Endodermal cell (in vitro differentiated cells): ENCODE measurements at regions not wholly inside any gene's neighbourhood (a gene's known extent, or its start where the extent isn't known, plus 50 kb on each side); places are given as distances from the start of the nearest gene placed in this dataset.

Experiments
- DNase-seq: peaks from one replicate; pipeline ENCODE4 v3.0.0-alpha.2; 2017
- H3K27ac ChIP-seq: 2 replicates; pipeline ENCODE4 v1.5.1; 2013; ENCODE audit warnings: mild to moderate bottlenecking, low read depth, low read length, moderate library complexity
- H3K27me3 ChIP-seq: 2 replicates; pipeline ENCODE4 v1.6.1; 2013; ENCODE audit warnings: mild to moderate bottlenecking, low read length, moderate library complexity; ENCODE audit not compliant: insufficient read depth, control insufficient read depth, poor library complexity, severe bottlenecking
- H3K36me3 ChIP-seq: 2 replicates; pipeline ENCODE4 v1.7.0; 2013; ENCODE audit warnings: mild to moderate bottlenecking, low read length, moderate library complexity; ENCODE audit not compliant: control insufficient read depth, insufficient read depth
- H3K4me1 ChIP-seq: one replicate; pipeline ENCODE4 v1.7.0; 2013; ENCODE audit warnings: low read length; ENCODE audit not compliant: control insufficient read depth, insufficient read depth
- H3K4me3 ChIP-seq: 2 replicates; pipeline ENCODE4 v1.5.1; 2013; ENCODE audit warnings: mild to moderate bottlenecking, low read length, moderate library complexity
- H3K9ac ChIP-seq: 2 replicates; pipeline ENCODE4 v1.6.1; 2013; ENCODE audit warnings: mild to moderate bottlenecking, low read length, moderate library complexity; ENCODE audit not compliant: poor library complexity, severe bottlenecking; ENCODE audit errors: extremely low read depth
- H3K9me3 ChIP-seq: 2 replicates; pipeline ENCODE4 v1.6.1; 2013; ENCODE audit warnings: mild to moderate bottlenecking, low read length, moderate library complexity; ENCODE audit not compliant: control insufficient read depth
- H3K27ac Mint-ChIP-seq: 2 replicates; pipeline ENCODE4 v1.8.0; 2020; ENCODE audit warnings: mixed read lengths
- H3K27me3 Mint-ChIP-seq: 2 replicates; pipeline ENCODE4 v1.8.0; 2021; ENCODE audit warnings: mild to moderate bottlenecking, mixed read lengths; ENCODE audit not compliant: insufficient read depth
- H3K36me3 Mint-ChIP-seq: 2 replicates; pipeline ENCODE4 v1.8.0; 2020; ENCODE audit warnings: low read depth, mixed read lengths
- H3K4me1 Mint-ChIP-seq: 2 replicates; pipeline ENCODE4 v1.8.0; 2020; ENCODE audit warnings: mixed read lengths
- H3K4me3 Mint-ChIP-seq: 2 replicates; pipeline ENCODE4 v1.8.0; 2020; ENCODE audit warnings: mild to moderate bottlenecking, moderate library complexity, mixed read lengths
- H3K9me3 Mint-ChIP-seq: 2 replicates; pipeline ENCODE4 v1.8.0; 2020; ENCODE audit warnings: mild to moderate bottlenecking, mixed read lengths
- CTCF ChIP-seq: fragments of 200-600 bp; sonication (generic); conservative IDR thresholded peaks from 2 replicates; pipeline ENCODE4 v1.5.0; 2021; ENCODE audit warnings: antibody characterized with exemption, mild to moderate bottlenecking
- WGBS, 2 experiments: methylation state at CpG; one replicate each; pipeline versions ENCODE4 v1.1.5 to v1.1.7; 2013; ENCODE audit warnings: missing lambda C conversion rate in 2 of 2, mixed read lengths in 1 of 2; ENCODE audit not compliant: insufficient coverage in 1 of 2, insufficient read length in 1 of 2; 5-methylcytosine and 5-hydroxymethylcytosine counted together

DNA sequence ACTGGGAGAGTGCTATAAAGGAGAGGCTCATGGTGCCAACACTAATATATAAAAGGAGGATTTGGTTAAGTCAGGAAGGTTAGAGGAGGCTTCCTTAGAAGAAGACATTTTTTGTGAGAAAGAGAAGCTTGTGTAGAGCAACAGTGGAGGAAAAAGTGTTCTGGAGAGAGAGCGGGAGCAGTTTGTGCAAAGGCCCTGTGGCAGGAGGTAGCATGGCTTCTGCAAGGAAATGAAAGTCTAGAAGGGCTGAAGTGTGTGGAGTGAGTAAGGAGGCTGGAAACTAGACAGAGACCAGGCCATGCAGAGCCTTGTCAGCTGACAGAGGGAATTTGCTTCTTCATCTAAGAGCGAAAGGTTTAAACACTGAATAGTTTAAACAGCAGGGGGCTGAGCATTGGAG lies 64.4 kb upstream of the ARAP3 start:
- H3K9ac ChIP-seq = no peak overlapping the region
- no peak overlapping the region for H3K27ac ChIP-seq
- no peak for TF ChIP-seq CTCF
- Mint-ChIP-seq H3K27me3 (peaks cover 22% of the 10 kb centered on the region), H3K4me1 (peaks cover 3% of the 10 kb centered on the region), H3K4me3 (no peak overlapping the region), H3K9me3 (no peaks in the 10 kb centered on the region), H3K36me3 (no peaks in the 10 kb centered on the region), H3K27ac (no peak overlapping the region)
- H3K27me3 ChIP-seq = peaks cover 30% of the 10 kb centered on the region
- no peak overlapping the region for H3K4me3 ChIP-seq
- no peaks in the 10 kb centered on the region for H3K9me3 ChIP-seq
- no peaks in the 10 kb centered on the region for H3K4me1 ChIP-seq
- H3K36me3 ChIP-seq = no peaks in the 10 kb centered on the region
- no peak for DNase-seq
- 96 to 100% methylated on average over 2 of the region's 2 CpGs for WGBS, 2 experiments

DNA sequence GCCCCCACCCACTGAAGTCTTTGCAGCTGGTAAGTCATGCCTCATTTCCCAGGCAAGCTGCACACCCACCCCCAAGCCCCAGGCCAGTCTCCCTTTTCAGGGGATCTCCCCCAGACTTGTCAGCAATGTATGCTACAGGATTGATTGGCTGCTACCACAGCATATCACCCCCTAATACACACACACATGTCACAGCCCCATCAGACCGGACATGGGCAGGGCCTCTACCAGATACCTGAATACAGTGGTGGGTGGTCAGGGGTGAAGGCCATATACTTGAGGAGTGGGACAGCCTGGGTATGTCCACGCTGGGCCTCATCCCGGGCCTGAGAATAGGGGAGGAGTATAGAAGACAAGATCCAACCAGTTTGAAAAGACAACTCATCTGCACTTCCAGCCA lies 63.4 kb upstream of the ARAP3 start:
- H3K9ac ChIP-seq = no peak overlapping the region
- H3K4me1 Mint-ChIP-seq = peaks cover 3% of the 10 kb centered on the region
- DNase-seq = no peak
- H3K4me3 ChIP-seq = no peak overlapping the region
- H3K4me1 ChIP-seq = no peaks in the 10 kb centered on the region
- no peak overlapping the region for H3K27ac Mint-ChIP-seq
- H3K9me3 Mint-ChIP-seq = no peaks in the 10 kb centered on the region
- H3K27ac ChIP-seq = no peak overlapping the region
- H3K4me3 Mint-ChIP-seq = no peak overlapping the region
- peaks cover 20% of the 10 kb centered on the region for H3K27me3 ChIP-seq
- no peaks in the 10 kb centered on the region for H3K36me3 ChIP-seq
- 85% methylated on average over 3 of the region's 3 CpGs; no CpG with 5 or more reads in 1 of the 2 experiments for WGBS, 2 experiments
- no peaks in the 10 kb centered on the region for H3K36me3 Mint-ChIP-seq
- H3K9me3 ChIP-seq = no peaks in the 10 kb centered on the region
- no peak for TF ChIP-seq CTCF
- peaks cover 19% of the 10 kb centered on the region for H3K27me3 Mint-ChIP-seq

- peaks cover 3% of the 10 kb centered on the region for H3K4me1 Mint-ChIP-seq
These were observed 61.8 kb upstream of the ARAP3 start for GRCh38 chr5:141743866-141744272.

More at GRCh38 chr5:141743866-141744272, 61.8 kb upstream of the ARAP3 start:
- DNase-seq = peak; percentile 63
- no peak overlapping the region for H3K4me3 Mint-ChIP-seq
- peaks cover 9% of the 10 kb centered on the region for H3K27me3 ChIP-seq
- no peaks in the 10 kb centered on the region for H3K9me3 ChIP-seq
- H3K36me3 Mint-ChIP-seq = no peaks in the 10 kb centered on the region
- no peaks in the 10 kb centered on the region for H3K9me3 Mint-ChIP-seq
- 29 to 60% methylated on average over 2 to 4 of the region's 4 CpGs for WGBS, 2 experiments
- no peak overlapping the region for H3K9ac ChIP-seq
- peaks cover 5% of the 10 kb centered on the region for H3K27me3 Mint-ChIP-seq
- H3K27ac Mint-ChIP-seq = no peak overlapping the region
- no peaks in the 10 kb centered on the region for H3K4me1 ChIP-seq
- no peak overlapping the region for H3K4me3 ChIP-seq
- H3K27ac ChIP-seq = no peak overlapping the region
- TF ChIP-seq CTCF = no peak
- H3K36me3 ChIP-seq = no peaks in the 10 kb centered on the region
